B cell (primary cell): ENCODE measurements at regions not wholly inside any gene's neighbourhood (a gene's known extent, or its start where the extent isn't known, plus 50 kb on each side); places are given as distances from the start of the nearest gene placed in this dataset.

ENCODE experiments used
- EZH2 ChIP-seq: IDR thresholded peaks from 2 replicates; pipeline ENCODE4 v1.6.1; 2012; ENCODE audit warnings: borderline replicate concordance, low read depth, mild to moderate bottlenecking, moderate library complexity, low read length; ENCODE audit not compliant: insufficient read depth, poor library complexity, severe bottlenecking
- TF ChIP-seq, protein P1 (sequence below): fragments of 200-600 bp; IDR thresholded peaks from one replicate; pipeline ENCODE4 v1.8.0; 2022; ENCODE audit warnings: antibody characterized with exemption, mild to moderate bottlenecking

DNA sequence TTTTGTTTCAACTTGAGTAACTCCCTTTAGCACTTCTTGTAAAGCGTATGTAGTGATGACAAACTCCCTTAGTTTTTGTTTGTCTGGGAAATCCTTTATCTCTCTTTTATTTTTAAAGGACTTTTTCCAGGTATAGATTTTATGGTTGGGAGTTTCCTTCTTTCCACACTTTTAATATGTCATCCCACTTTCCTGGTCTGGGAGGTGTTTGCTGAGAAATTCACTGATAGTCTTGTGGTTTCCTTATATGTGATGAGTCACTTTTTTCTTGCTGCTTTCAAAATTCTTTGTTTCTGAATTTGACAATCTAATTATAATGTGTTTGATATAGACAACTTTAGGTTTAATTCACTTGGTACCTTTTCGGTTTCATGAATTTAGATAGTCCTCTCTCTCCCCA, 353.9 kb downstream of the GPAT3 start:
- TF ChIP-seq, protein P1, sequence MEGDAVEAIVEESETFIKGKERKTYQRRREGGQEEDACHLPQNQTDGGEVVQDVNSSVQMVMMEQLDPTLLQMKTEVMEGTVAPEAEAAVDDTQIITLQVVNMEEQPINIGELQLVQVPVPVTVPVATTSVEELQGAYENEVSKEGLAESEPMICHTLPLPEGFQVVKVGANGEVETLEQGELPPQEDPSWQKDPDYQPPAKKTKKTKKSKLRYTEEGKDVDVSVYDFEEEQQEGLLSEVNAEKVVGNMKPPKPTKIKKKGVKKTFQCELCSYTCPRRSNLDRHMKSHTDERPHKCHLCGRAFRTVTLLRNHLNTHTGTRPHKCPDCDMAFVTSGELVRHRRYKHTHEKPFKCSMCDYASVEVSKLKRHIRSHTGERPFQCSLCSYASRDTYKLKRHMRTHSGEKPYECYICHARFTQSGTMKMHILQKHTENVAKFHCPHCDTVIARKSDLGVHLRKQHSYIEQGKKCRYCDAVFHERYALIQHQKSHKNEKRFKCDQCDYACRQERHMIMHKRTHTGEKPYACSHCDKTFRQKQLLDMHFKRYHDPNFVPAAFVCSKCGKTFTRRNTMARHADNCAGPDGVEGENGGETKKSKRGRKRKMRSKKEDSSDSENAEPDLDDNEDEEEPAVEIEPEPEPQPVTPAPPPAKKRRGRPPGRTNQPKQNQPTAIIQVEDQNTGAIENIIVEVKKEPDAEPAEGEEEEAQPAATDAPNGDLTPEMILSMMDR = no peak
- no peak for TF ChIP-seq EZH2
